Trophoblast cell (in vitro differentiated cells and primary cell): ENCODE measurements at regions not wholly inside any gene's neighbourhood (a gene's known extent, or its start where the extent isn't known, plus 50 kb on each side); places are given as distances from the start of the nearest gene placed in this dataset.

Experiments
- DNase-seq, 2 donors: peaks; one replicate each; pipeline ENCODE4 v3.0.0-alpha.2; 2016
- H2AFZ ChIP-seq: 2 replicates; pipeline ENCODE4 v1.6.1; 2013; ENCODE audit warnings: low read length, moderate library complexity, mild to moderate bottlenecking; ENCODE audit not compliant: insufficient read depth, poor library complexity
- H2AK5ac ChIP-seq: 2 replicates; pipeline ENCODE4 v1.6.1; 2013; ENCODE audit warnings: mild to moderate bottlenecking, low read length
- H2BK120ac ChIP-seq: 2 replicates; pipeline ENCODE4 v1.6.1; 2013; ENCODE audit warnings: low read length, mild to moderate bottlenecking, moderate library complexity; ENCODE audit not compliant: insufficient read depth, poor library complexity
- H2BK12ac ChIP-seq: 2 replicates; pipeline ENCODE4 v1.6.1; 2013; ENCODE audit warnings: mild to moderate bottlenecking, low read length, moderate library complexity
- H2BK5ac ChIP-seq: 2 replicates; pipeline ENCODE4 v1.6.1; 2013; ENCODE audit warnings: low read length, low read depth, moderate library complexity, mild to moderate bottlenecking; ENCODE audit not compliant: poor library complexity
- H3K14ac ChIP-seq: 2 replicates; pipeline ENCODE4 v1.6.1; 2013; ENCODE audit warnings: mild to moderate bottlenecking, low read length
- H3K18ac ChIP-seq: 2 replicates; pipeline ENCODE4 v1.6.1; 2013; ENCODE audit warnings: mild to moderate bottlenecking, low read length
- H3K23ac ChIP-seq: 2 replicates; pipeline ENCODE4 v1.6.1; 2013; ENCODE audit warnings: low read length
- H3K27ac ChIP-seq: 2 replicates; pipeline ENCODE4 v1.5.1; 2013; ENCODE audit warnings: low read depth, mild to moderate bottlenecking, inconsistent platforms, low read length, moderate library complexity
- H3K27me3 ChIP-seq: 2 replicates; pipeline ENCODE4 v1.6.1; 2013; ENCODE audit warnings: inconsistent platforms, mild to moderate bottlenecking, low read length, moderate library complexity; ENCODE audit not compliant: insufficient read depth
- H3K36me3 ChIP-seq, 2 experiments: 1 replicate in 1 of 2; 2 replicates in 1 of 2; pipeline ENCODE4 v1.6.1; 2013; ENCODE audit warnings: low read length in 2 of 2, mild to moderate bottlenecking in 2 of 2, moderate library complexity in 1 of 2; ENCODE audit not compliant: insufficient read depth in 2 of 2, control insufficient read depth in 1 of 2
- H3K4ac ChIP-seq: 2 replicates; pipeline ENCODE4 v1.6.1; 2013; ENCODE audit warnings: low read depth, mild to moderate bottlenecking, low read length, moderate library complexity
- H3K4me1 ChIP-seq, 2 experiments: 1 replicate in 1 of 2; 2 replicates in 1 of 2; pipeline ENCODE4 v1.6.1; 2013; ENCODE audit warnings: low read length in 2 of 2, mild to moderate bottlenecking in 2 of 2, moderate library complexity in 1 of 2; ENCODE audit not compliant: insufficient read depth in 2 of 2, control insufficient read depth in 1 of 2
- H3K4me2 ChIP-seq: 2 replicates; pipeline ENCODE4 v1.6.1; 2013; ENCODE audit warnings: inconsistent platforms, mild to moderate bottlenecking, low read length, moderate library complexity
- H3K4me3 ChIP-seq: 2 replicates; pipeline ENCODE4 v1.5.1; 2013; ENCODE audit warnings: mild to moderate bottlenecking, low read depth, low read length, inconsistent platforms
- H3K79me1 ChIP-seq: one replicate; pipeline ENCODE4 v1.6.1; 2013; ENCODE audit warnings: low read length
- H3K79me2 ChIP-seq: 2 replicates; pipeline ENCODE4 v1.6.1; 2013; ENCODE audit warnings: low read length, mild to moderate bottlenecking; ENCODE audit not compliant: control insufficient read depth, insufficient read depth, poor library complexity
- H3K9ac ChIP-seq: 2 replicates; pipeline ENCODE4 v1.6.1; 2013; ENCODE audit warnings: mild to moderate bottlenecking, low read length
- H3K9me3 ChIP-seq: 2 replicates; pipeline ENCODE4 v1.6.1; 2013; ENCODE audit warnings: low read depth, mild to moderate bottlenecking, control low read depth, inconsistent platforms, low read length; ENCODE audit not compliant: insufficient read depth
- H4K12ac ChIP-seq: 2 replicates; pipeline ENCODE4 v1.6.1; 2013; ENCODE audit warnings: low read depth, mild to moderate bottlenecking, low read length, moderate library complexity
- H4K8ac ChIP-seq: 2 replicates; pipeline ENCODE4 v1.6.1; 2013; ENCODE audit warnings: low read depth, mild to moderate bottlenecking, low read length, moderate library complexity
- H4K91ac ChIP-seq: one replicate; pipeline ENCODE4 v1.6.1; 2013; ENCODE audit warnings: low read depth, mild to moderate bottlenecking, low read length, moderate library complexity
- WGBS: extraction: QIAGEN DNeasy Blood & Tissue Kit; methylation state at CpG from one replicate; pipeline ENCODE4 v1.1.7; 2013; ENCODE audit warnings: missing lambda C conversion rate; ENCODE audit not compliant: insufficient read length, insufficient coverage; ENCODE audit errors: extremely low coverage; 5-methylcytosine and 5-hydroxymethylcytosine counted together

GRCh38 chr5:117434254-117434653, 859.6 kb upstream of the SEMA6A start:
- peaks cover 0 to 2% of the 10 kb centered on the region in 2 experiments for H3K4me1 ChIP-seq

DNA sequence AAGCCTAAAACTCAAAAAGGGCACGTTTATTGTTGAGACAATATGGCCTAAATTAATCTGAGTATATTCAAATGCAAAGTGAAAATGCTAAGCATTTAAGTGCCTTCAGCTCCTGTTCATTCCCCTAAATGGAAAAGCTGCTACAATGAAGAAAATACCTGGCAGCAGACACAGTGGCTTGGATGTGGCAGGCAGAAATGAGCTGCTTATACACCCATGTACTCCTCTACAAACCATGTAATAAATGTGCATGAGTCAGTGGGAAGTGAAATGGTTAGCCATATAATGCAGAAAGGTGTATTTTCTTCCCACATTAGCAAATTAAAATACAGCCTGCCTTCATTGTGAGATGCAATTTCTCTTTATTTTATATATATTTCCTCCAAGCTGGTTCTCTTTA, 859.2 kb upstream of the SEMA6A start:
- no peak overlapping the region for H2BK12ac ChIP-seq
- no peak overlapping the region for H4K12ac ChIP-seq
- H3K9ac ChIP-seq: no peak overlapping the region
- no peak overlapping the region for H3K14ac ChIP-seq
- H4K8ac ChIP-seq: no peak overlapping the region
- peaks cover 0 to 2% of the 10 kb centered on the region in 2 experiments for H3K4me1 ChIP-seq
- no peaks in the 10 kb centered on the region for H3K79me2 ChIP-seq
- no peak overlapping the region for H3K4ac ChIP-seq
- no peak overlapping the region for H2AFZ ChIP-seq
- H3K4me3 ChIP-seq: no peak overlapping the region
- no peak overlapping the region for H3K4me2 ChIP-seq
- H3K27me3 ChIP-seq: no peaks in the 10 kb centered on the region
- no peak overlapping the region for H2AK5ac ChIP-seq
- H3K27ac ChIP-seq: no peak overlapping the region
- H3K36me3 ChIP-seq: no peaks in the 10 kb centered on the region
- H4K91ac ChIP-seq: no peak overlapping the region
- no peak overlapping the region for H3K18ac ChIP-seq
- H3K9me3 ChIP-seq: no peaks in the 10 kb centered on the region
- H3K79me1 ChIP-seq: no peaks in the 10 kb centered on the region
- H2BK5ac ChIP-seq: no peak overlapping the region
- no peak for DNase-seq
- no peak overlapping the region for H2BK120ac ChIP-seq
- WGBS: no CpG with 5 or more reads among the region's 1 CpG
- H3K23ac ChIP-seq: no peak overlapping the region

More at GRCh38 chr5:117434254-117434653, 859.6 kb upstream of the SEMA6A start:
- Histone ChIP-seq H3K23ac (no peak overlapping the region), H3K14ac (no peak overlapping the region), H3K9me3 (no peaks in the 10 kb centered on the region), H3K4me3 (no peak overlapping the region), H4K8ac (no peak overlapping the region), H3K4ac (no peak overlapping the region), H4K91ac (no peak overlapping the region), H2BK120ac (no peak overlapping the region), H3K18ac (no peak overlapping the region), H3K79me2 (no peaks in the 10 kb centered on the region), H2BK5ac (no peak overlapping the region), H3K4me2 (no peak overlapping the region), H3K9ac (no peak overlapping the region), H3K36me3 (no peaks in the 10 kb centered on the region), H4K12ac (no peak overlapping the region), H2AK5ac (no peak overlapping the region), H3K79me1 (no peaks in the 10 kb centered on the region), H2AFZ (no peak overlapping the region), H2BK12ac (no peak overlapping the region), H3K27me3 (no peaks in the 10 kb centered on the region), H3K27ac (no peak overlapping the region)
- no peak for DNase-seq

- Histone ChIP-seq H4K12ac (no peak overlapping the region), H3K4me3 (no peak overlapping the region), H3K4me1 (peaks cover 0 to 2% of the 10 kb centered on the region in 2 experiments), H2AK5ac (no peak overlapping the region), H2BK5ac (no peak overlapping the region), H3K4me2 (no peak overlapping the region), H3K9ac (no peak overlapping the region), H3K9me3 (no peaks in the 10 kb centered on the region), H3K79me1 (no peaks in the 10 kb centered on the region), H3K27ac (no peak overlapping the region), H3K18ac (no peak overlapping the region), H3K4ac (no peak overlapping the region), H2BK120ac (no peak overlapping the region), H4K8ac (no peak overlapping the region), H4K91ac (no peak overlapping the region), H2AFZ (no peak overlapping the region), H3K27me3 (no peaks in the 10 kb centered on the region), H3K79me2 (no peaks in the 10 kb centered on the region), H3K23ac (no peak overlapping the region), H3K36me3 (no peaks in the 10 kb centered on the region), H3K14ac (no peak overlapping the region), H2BK12ac (no peak overlapping the region)
- no CpG with 5 or more reads among the region's 3 CpGs for WGBS
- no peak for DNase-seq
Observed at GRCh38 chr5:117431091-117431490, 856.5 kb upstream of the SEMA6A start.

GRCh38 chr5:117425163-117425562, 850.5 kb upstream of the SEMA6A start:
- Histone ChIP-seq H3K4me3 (no peak overlapping the region), H3K14ac (no peak overlapping the region), H4K91ac (no peak overlapping the region), H3K9me3 (no peaks in the 10 kb centered on the region), H3K27me3 (no peaks in the 10 kb centered on the region), H3K36me3 (no peaks in the 10 kb centered on the region), H3K27ac (no peak overlapping the region), H3K23ac (no peak overlapping the region), H2AFZ (no peak overlapping the region), H2BK12ac (no peak overlapping the region), H3K4me1 (no peaks in the 10 kb centered on the region), H4K12ac (no peak overlapping the region), H4K8ac (no peak overlapping the region), H3K79me1 (no peaks in the 10 kb centered on the region), H3K79me2 (no peaks in the 10 kb centered on the region), H3K4ac (no peak overlapping the region), H2BK5ac (no peak overlapping the region), H3K18ac (no peak overlapping the region), H2AK5ac (no peak overlapping the region), H3K9ac (no peak overlapping the region), H3K4me2 (no peak overlapping the region), H2BK120ac (no peak overlapping the region)
- WGBS: no CpG with 5 or more reads among the region's 3 CpGs
- DNase-seq: no peak
